ENCODE measurements at regions not wholly inside any gene's neighbourhood (a gene's known extent, or its start where the extent isn't known, plus 50 kb on each side); places are given as distances from the start of the nearest gene placed in this dataset.

- DNase-seq (ENCODE audit: low spot score): no peak
Observed at GRCh38 chr13:34040863-34041262, 222.9 kb downstream of the RFC3 start.

GRCh38 chr13:34044041-34044440, 226.1 kb downstream of the RFC3 start:
- DNase-seq (ENCODE audit: low spot score): no peak

- peak; percentile 32 for DNase-seq (ENCODE audit: low spot score)
Observed at GRCh38 chr13:34044660-34045080, 226.7 kb downstream of the RFC3 start.

- DNase-seq (ENCODE audit: low spot score): no peak
Observed at GRCh38 chr13:34046457-34046856, 228.5 kb downstream of the RFC3 start.

GRCh38 chr13:34048652-34049051, 230.7 kb downstream of the RFC3 start:
- no peak for DNase-seq (ENCODE audit: low spot score)

DNA sequence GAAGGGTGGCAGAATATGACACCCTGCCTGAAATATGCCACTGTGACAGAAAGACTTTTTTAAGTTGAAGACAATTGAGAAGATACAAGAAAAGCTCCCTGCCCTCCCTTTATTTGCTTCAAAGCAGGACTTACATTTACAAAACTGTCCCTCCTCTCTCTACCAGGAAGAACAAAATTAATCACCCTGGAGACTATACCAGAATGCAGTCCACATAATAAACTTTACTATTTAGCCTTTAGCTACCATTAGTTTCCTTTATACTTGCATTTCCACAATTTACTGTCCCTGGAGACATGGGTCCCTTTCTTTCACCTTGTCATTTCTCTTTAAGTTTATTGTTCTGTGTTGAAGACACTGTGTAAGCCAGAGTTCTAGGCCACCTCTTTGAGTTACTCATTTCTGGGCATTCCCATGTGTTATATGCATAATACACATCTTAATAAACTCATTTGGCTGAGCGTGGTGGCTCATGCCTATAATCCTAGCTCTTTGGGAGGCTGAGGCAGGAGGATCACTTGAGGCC, 238.8 kb downstream of the RFC3 start:
- DNase-seq (ENCODE audit: low spot score): no peak

GRCh38 chr13:34064456-34065205, 246.7 kb downstream of the RFC3 start:
- no peak for DNase-seq (ENCODE audit: low spot score)

GRCh38 chr13:34065928-34066327, 248.0 kb downstream of the RFC3 start:
- DNase-seq (ENCODE audit: low spot score): no peak

DNA sequence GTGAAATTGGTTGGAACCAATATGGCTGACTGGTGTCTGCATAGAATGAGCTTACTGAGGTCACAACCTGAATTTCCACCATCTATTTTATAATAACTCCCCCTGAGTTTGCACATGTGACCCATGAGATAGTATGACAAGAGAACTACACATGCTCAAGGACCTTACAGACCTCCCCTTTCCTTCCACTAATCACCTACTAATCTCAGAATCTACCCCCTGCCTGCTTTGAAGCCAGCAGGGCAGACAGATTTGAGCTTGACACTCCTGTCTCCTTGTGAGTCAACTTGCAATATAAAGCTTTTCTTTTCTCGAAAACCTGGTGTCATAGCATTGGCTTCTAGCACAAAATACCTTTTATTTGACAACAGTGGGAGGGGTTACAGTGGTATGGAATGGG, 248.4 kb downstream of the RFC3 start:
- no peak for DNase-seq (ENCODE audit: low spot score)

- peak; percentile 42 for DNase-seq (ENCODE audit: low spot score)
Observed at GRCh38 chr13:34070006-34070405, 252.1 kb downstream of the RFC3 start.

GRCh38 chr13:34070544-34071303, 252.8 kb downstream of the RFC3 start:
- no peak for DNase-seq (ENCODE audit: low spot score)

DNA sequence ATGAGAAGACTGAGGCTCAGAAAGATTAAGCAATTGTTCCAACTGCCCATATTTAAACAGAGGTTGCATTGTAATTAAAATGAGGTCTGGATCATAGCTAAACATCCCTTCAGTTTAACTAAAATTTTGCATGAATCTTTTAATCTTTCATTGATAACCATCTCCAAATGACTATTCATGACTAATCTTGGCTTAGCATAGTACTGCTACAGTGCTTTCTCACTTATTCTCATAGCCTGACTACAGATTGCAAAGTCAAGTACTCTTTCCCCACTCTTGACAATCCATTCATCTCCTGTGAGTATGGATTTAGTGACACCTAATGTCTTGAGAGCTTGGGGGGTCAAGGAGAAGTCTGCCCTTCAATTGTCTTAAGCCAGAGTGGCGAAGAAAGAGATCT, 258.4 kb downstream of the RFC3 start:
- no peak for DNase-seq (ENCODE audit: low spot score)

- DNase-seq (ENCODE audit: low spot score): peak; percentile 46
Observed at GRCh38 chr13:34076943-34077703, 259.2 kb downstream of the RFC3 start.

- DNase-seq (ENCODE audit: low spot score): no peak
Observed at GRCh38 chr13:34078334-34078999, 260.5 kb downstream of the RFC3 start.

GRCh38 chr13:34085204-34085603, 267.3 kb downstream of the RFC3 start:
- DNase-seq (ENCODE audit: low spot score): no peak

- no peak for DNase-seq (ENCODE audit: low spot score)
Observed at GRCh38 chr13:34086281-34086680, 268.3 kb downstream of the RFC3 start.

GRCh38 chr13:34087791-34088190, 269.8 kb downstream of the RFC3 start:
- DNase-seq (ENCODE audit: low spot score): no peak

DNA sequence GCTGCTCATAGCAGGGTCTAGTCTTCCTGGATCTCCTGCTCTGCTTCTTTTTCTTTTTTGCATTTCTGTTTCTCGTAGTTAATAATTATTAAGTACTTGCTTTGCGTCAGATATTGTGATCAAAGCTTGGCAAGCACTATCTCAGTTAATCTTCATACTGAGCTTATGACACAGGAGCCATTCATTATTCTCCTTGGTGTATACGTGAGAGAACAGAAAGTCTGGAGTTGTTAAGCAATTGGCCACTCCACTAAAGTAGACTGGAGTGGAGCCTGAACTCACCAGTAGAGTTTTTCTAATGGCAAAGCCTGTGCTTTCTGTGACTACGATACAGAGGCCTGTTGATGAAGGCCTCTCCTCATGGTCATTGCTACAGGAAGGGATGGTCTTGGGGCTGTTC, 285.9 kb downstream of the RFC3 start:
- DNase-seq (ENCODE audit: low spot score): no peak

DNA sequence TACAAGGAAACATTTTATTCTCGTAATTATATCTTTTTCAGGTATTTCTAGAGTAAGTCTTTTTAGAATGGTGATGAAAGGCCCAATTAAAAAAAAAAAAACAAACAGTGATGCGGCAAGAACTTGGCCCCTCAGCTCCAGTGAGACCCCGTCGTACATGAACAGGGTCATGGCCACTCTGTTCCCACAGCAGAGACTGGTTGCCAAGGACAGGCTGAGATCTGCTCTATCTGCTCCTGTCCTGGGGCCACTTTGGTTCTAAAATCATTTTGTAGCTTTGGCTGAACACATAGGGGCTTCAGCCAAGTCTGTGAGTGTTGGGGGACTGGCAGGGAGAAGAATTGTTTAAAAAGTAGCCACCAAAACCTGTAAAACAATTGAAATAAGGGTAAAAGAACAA, 286.9 kb downstream of the RFC3 start:
- no peak for DNase-seq (ENCODE audit: low spot score)

DNA sequence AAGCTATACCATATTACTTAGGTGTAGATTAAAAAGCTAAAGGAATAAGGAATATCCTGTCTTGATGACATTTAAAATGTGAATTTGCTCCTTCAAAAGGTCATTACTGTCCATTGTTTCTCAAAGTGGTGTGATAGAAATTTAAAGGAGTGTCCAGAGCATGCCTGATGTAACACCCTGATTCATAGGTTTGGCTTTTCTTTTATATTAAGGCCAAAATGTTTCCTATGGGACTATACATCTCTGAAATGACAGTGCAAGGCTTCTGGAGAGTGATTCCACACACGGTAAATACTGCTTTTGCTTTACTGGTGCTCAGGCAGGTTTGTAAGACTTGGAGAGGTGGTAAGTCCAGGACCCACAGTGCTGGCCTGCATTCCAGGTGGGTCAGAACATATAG, 289.9 kb downstream of the RFC3 start:
- no peak for DNase-seq (ENCODE audit: low spot score)

- DNase-seq (ENCODE audit: low spot score): no peak
Observed at GRCh38 chr13:34108410-34108809, 290.5 kb downstream of the RFC3 start.

- DNase-seq (ENCODE audit: low spot score): no peak
Observed at GRCh38 chr13:34114581-34114980, 296.6 kb downstream of the RFC3 start.
